Stomach (tissue), 4 donors: ENCODE measurements at regions not wholly inside any gene's neighbourhood (a gene's known extent, or its start where the extent isn't known, plus 50 kb on each side); places are given as distances from the start of the nearest gene placed in this dataset.

ENCODE experiments used
- CTCF ChIP-seq, 7 experiments: fragments of 450-650 bp in 4 of 7; fragments of 200-600 bp in 3 of 7; sonication (generic) in 3 of 7; IDR thresholded peaks; one replicate each; pipeline ENCODE4 v1.5.1; 2016 to 2019; ENCODE audit warnings: antibody characterized with exemption in 7 of 7, control low read depth in 2 of 7, mild to moderate bottlenecking in 1 of 7
- EP300 ChIP-seq: sonication (generic); formaldehyde crosslinking; IDR thresholded peaks from one replicate; pipeline ENCODE4 v1.6.1; 2017; ENCODE audit warnings: antibody characterized with exemption
- POLR2A ChIP-seq, 4 donors: fragments of 450-650 bp; IDR thresholded peaks; one replicate each; pipeline ENCODE4 v1.6.1; 2016; ENCODE audit warnings: antibody characterized with exemption in 4 of 4, control low read depth in 2 of 4, mild to moderate bottlenecking in 1 of 4, moderate library complexity in 1 of 4
- POLR2AphosphoS5 ChIP-seq, 3 donors: sonication (generic); formaldehyde crosslinking; IDR thresholded peaks; one replicate each; pipeline ENCODE4 v1.6.1; 2016; ENCODE audit warnings: antibody characterized with exemption in 3 of 3

- TF ChIP-seq POLR2A (IDR thresholded peaks at IDR 0.05), result no peak
- no peak for TF ChIP-seq CTCF (IDR thresholded peaks at IDR 0.05)
- TF ChIP-seq EP300, result no peak
- no peak for TF ChIP-seq POLR2AphosphoS5 (IDR thresholded peaks at IDR 0.05)
Observed at GRCh38 chr10:125494651-125495239, 188.2 kb downstream of the TEX36 start.
